ENCODE measurements at regions not wholly inside any gene's neighbourhood (a gene's known extent, or its start where the extent isn't known, plus 50 kb on each side); places are given as distances from the start of the nearest gene placed in this dataset.
A peak's percentile ranks its signal among the peaks of the same experiment; 100 is the strongest.

- no peak for DNase-seq (ENCODE audit: low read depth, low spot score)
Observed at GRCh38 chr10:129320340-129320739, 146.7 kb upstream of the MGMT start.

- no peak for DNase-seq (ENCODE audit: low read depth, low spot score)
Observed at GRCh38 chr10:129321727-129322126, 145.3 kb upstream of the MGMT start.

GRCh38 chr10:129322933-129323820 lies 143.9 kb upstream of the MGMT start:
- peak; percentile 42 for DNase-seq (ENCODE audit: low read depth, low spot score)

GRCh38 chr10:129323879-129324278 lies 143.2 kb upstream of the MGMT start:
- DNase-seq (ENCODE audit: low read depth, low spot score), result no peak

- DNase-seq (ENCODE audit: low read depth, low spot score), result no peak
Observed at GRCh38 chr10:129325893-129326292, 141.1 kb upstream of the MGMT start.

- DNase-seq (ENCODE audit: low read depth, low spot score), result no peak
Observed at GRCh38 chr10:129328546-129328945, 138.5 kb upstream of the MGMT start.

- no peak for DNase-seq (ENCODE audit: low read depth, low spot score)
Observed at GRCh38 chr10:129329385-129330055, 137.5 kb upstream of the MGMT start.

- DNase-seq (ENCODE audit: low read depth, low spot score), result no peak
Observed at GRCh38 chr10:129330211-129330610, 136.8 kb upstream of the MGMT start.

- DNase-seq (ENCODE audit: low read depth, low spot score), result no peak
Observed at GRCh38 chr10:129331207-129331838, 135.7 kb upstream of the MGMT start.

GRCh38 chr10:129331839-129332220 lies 135.2 kb upstream of the MGMT start:
- no peak for DNase-seq (ENCODE audit: low read depth, low spot score)

- DNase-seq (ENCODE audit: low read depth, low spot score), result peak; percentile 81
Observed at GRCh38 chr10:129332476-129332875, 134.6 kb upstream of the MGMT start.

GRCh38 chr10:129333706-129334105 lies 133.3 kb upstream of the MGMT start:
- DNase-seq (ENCODE audit: low read depth, low spot score), result no peak

- DNase-seq (ENCODE audit: low read depth, low spot score), result no peak
Observed at GRCh38 chr10:129334266-129334665, 132.8 kb upstream of the MGMT start.

- DNase-seq (ENCODE audit: low read depth, low spot score), result no peak
Observed at GRCh38 chr10:129335396-129335795, 131.6 kb upstream of the MGMT start.

GRCh38 chr10:129335942-129336341 lies 131.1 kb upstream of the MGMT start:
- DNase-seq (ENCODE audit: low read depth, low spot score), result no peak

GRCh38 chr10:129339191-129339590 lies 127.8 kb upstream of the MGMT start:
- no peak for DNase-seq (ENCODE audit: low read depth, low spot score)

GRCh38 chr10:129339841-129340240 lies 127.2 kb upstream of the MGMT start:
- DNase-seq (ENCODE audit: low read depth, low spot score), result no peak

- no peak for DNase-seq (ENCODE audit: low read depth, low spot score)
Observed at GRCh38 chr10:129341087-129341486, 126.0 kb upstream of the MGMT start.

GRCh38 chr10:129342385-129342784 lies 124.7 kb upstream of the MGMT start:
- no peak for DNase-seq (ENCODE audit: low read depth, low spot score)

GRCh38 chr10:129343141-129343540 lies 123.9 kb upstream of the MGMT start:
- DNase-seq (ENCODE audit: low read depth, low spot score), result no peak

- DNase-seq (ENCODE audit: low read depth, low spot score), result no peak
Observed at GRCh38 chr10:129344103-129344502, 122.9 kb upstream of the MGMT start.

- DNase-seq (ENCODE audit: low read depth, low spot score), result no peak
Observed at GRCh38 chr10:129344731-129345355, 122.2 kb upstream of the MGMT start.

All from ELF-1 (cell line).